IMR-90 (cell line): ENCODE measurements at regions not wholly inside any gene's neighbourhood (a gene's known extent, or its start where the extent isn't known, plus 50 kb on each side); places are given as distances from the start of the nearest gene placed in this dataset.

ENCODE experiments used
- ATAC-seq: fragments of 200-7000 bp; cut with Tn5 transposase; 2 replicates; pipeline ENCODE4 v1.9.1; 2020; ENCODE audit warnings: low read depth, mild to moderate bottlenecking, moderate library complexity
- BruUV-seq: library from RNA; stranded (reverse); fragments of 400-500 nt; replicated peaks from 2 replicates; lab custom pipeline; 2021; lab: Mats Ljungman, UMichigan
- CTCF ChIA-PET: fragments of 300-600 bp; formaldehyde crosslinking; extraction: SDS; loops from one replicate; lab custom pipeline; 2021; ENCODE audit warnings: antibody characterized with exemption; lab: Yijun Ruan, JAX
- POLR2A ChIA-PET: fragments of 300-600 bp; sonication (Branson Sonifier 250); formaldehyde crosslinking; loops from one replicate; lab custom pipeline; 2022; ENCODE audit warnings: antibody characterized with exemption; ENCODE audit not compliant: unreplicated experiment; lab: Charles Lee
- DNase-seq: peaks from one replicate; pipeline ENCODE4 v3.0.0; 2013
- H2AFZ ChIP-seq: replicated peaks from 2 replicates; pipeline ENCODE3; 2013; ENCODE audit warnings: low read length, mild to moderate bottlenecking; ENCODE audit not compliant: poor library complexity
- H2AK5ac ChIP-seq: 2 replicates; pipeline ENCODE4 v1.6.1; 2013; ENCODE audit warnings: low read depth, low read length, inconsistent platforms
- H2AK9ac ChIP-seq: replicated peaks from 2 replicates; pipeline ENCODE3; 2013; ENCODE audit warnings: mild to moderate bottlenecking, low read depth, low read length, moderate library complexity; ENCODE audit not compliant: poor library complexity
- H2BK120ac ChIP-seq: 2 replicates; pipeline ENCODE4 v1.6.1; 2013; ENCODE audit warnings: low read depth, low read length, inconsistent platforms
- H2BK15ac ChIP-seq: 3 replicates; pipeline ENCODE4 v1.6.1; 2013; ENCODE audit warnings: low read depth, low read length, inconsistent platforms
- H2BK20ac ChIP-seq: 2 replicates; pipeline ENCODE4 v1.6.1; 2013; ENCODE audit warnings: low read depth, mild to moderate bottlenecking, inconsistent platforms, low read length, moderate library complexity
- H2BK5ac ChIP-seq: 2 replicates; pipeline ENCODE4 v1.6.1; 2013; ENCODE audit warnings: mild to moderate bottlenecking, low read depth, low read length, inconsistent platforms; ENCODE audit not compliant: poor library complexity, severe bottlenecking
- H3K14ac ChIP-seq: replicated peaks from 2 replicates; pipeline ENCODE4 v1.6.1; 2013; ENCODE audit warnings: low read depth, low read length, inconsistent platforms
- H3K18ac ChIP-seq: 2 replicates; pipeline ENCODE4 v1.6.1; 2013; ENCODE audit warnings: low read depth, low read length, control low read depth
- H3K23ac ChIP-seq: 2 replicates; pipeline ENCODE4 v1.6.1; 2013; ENCODE audit warnings: low read depth, low read length, inconsistent platforms
- H3K27ac ChIP-seq: 2 replicates; pipeline ENCODE4 v1.5.1; 2013; ENCODE audit warnings: mild to moderate bottlenecking, control low read depth, low read length; ENCODE audit not compliant: insufficient read depth
- H3K27me3 ChIP-seq: 2 replicates; pipeline ENCODE4 v1.6.1; 2013; ENCODE audit warnings: low read length; ENCODE audit not compliant: control insufficient read depth, insufficient read depth
- H3K36me3 ChIP-seq: 2 replicates; pipeline ENCODE4 v1.6.1; 2013; ENCODE audit warnings: low read length, mixed read lengths; ENCODE audit not compliant: control insufficient read depth, insufficient read depth
- H3K4ac ChIP-seq: 2 replicates; pipeline ENCODE4 v1.6.1; 2013; ENCODE audit warnings: low read depth, low read length, inconsistent platforms
- H3K4me1 ChIP-seq: 2 replicates; pipeline ENCODE4 v1.6.1; 2013; ENCODE audit warnings: low read length, mixed read lengths; ENCODE audit not compliant: control insufficient read depth, insufficient read depth
- H3K4me2 ChIP-seq: 2 replicates; pipeline ENCODE4 v1.6.1; 2013; ENCODE audit warnings: low read depth, mild to moderate bottlenecking, control low read depth, low read length, moderate library complexity
- H3K4me3 ChIP-seq: 2 replicates; pipeline ENCODE4 v1.5.1; 2013; ENCODE audit warnings: low read depth, mild to moderate bottlenecking, control low read depth, low read length, moderate library complexity; ENCODE audit not compliant: insufficient read depth
- H3K56ac ChIP-seq: 2 replicates; pipeline ENCODE4 v1.6.1; 2013; ENCODE audit warnings: low read length, inconsistent platforms; ENCODE audit not compliant: insufficient read depth; ENCODE audit errors: extremely low read depth
- H3K79me1 ChIP-seq, 2 experiments: 2 replicates each; pipeline ENCODE4 v1.6.1; 2013; ENCODE audit warnings: low read length in 2 of 2, inconsistent platforms in 1 of 2, low read depth in 1 of 2
- H3K9ac ChIP-seq: 2 replicates; pipeline ENCODE4 v1.6.1; 2013; ENCODE audit warnings: low read depth, low read length, control low read depth
- H3K9me1 ChIP-seq: 2 replicates; pipeline ENCODE4 v1.6.1; 2013; ENCODE audit warnings: low read length, inconsistent platforms; ENCODE audit not compliant: insufficient read depth
- H3K9me3 ChIP-seq: 2 replicates; pipeline ENCODE4 v1.6.1; 2013; ENCODE audit warnings: low read length; ENCODE audit not compliant: control insufficient read depth, insufficient read depth
- H4K20me1 ChIP-seq: 2 replicates; pipeline ENCODE4 v1.6.1; 2013; ENCODE audit warnings: low read length, inconsistent platforms; ENCODE audit not compliant: insufficient read depth
- H4K5ac ChIP-seq: 2 replicates; pipeline ENCODE4 v1.6.1; 2013; ENCODE audit warnings: mild to moderate bottlenecking, low read depth, low read length, control low read depth
- H4K8ac ChIP-seq, 2 experiments: 2 replicates each; pipeline ENCODE4 v1.6.1; 2013; ENCODE audit warnings: low read depth in 2 of 2, low read length in 2 of 2, control low read depth in 1 of 2, inconsistent platforms in 1 of 2
- H4K91ac ChIP-seq: 2 replicates; pipeline ENCODE4 v1.6.1; 2013; ENCODE audit warnings: low read depth, low read length, inconsistent platforms; ENCODE audit not compliant: insufficient read depth
- BHLHE40 ChIP-seq: fragments of 150-350 bp; IDR thresholded peaks from 2 replicates; pipeline ENCODE4 v1.6.1; 2016; ENCODE audit warnings: mild to moderate bottlenecking, low read depth, low read length
- CEBPB ChIP-seq: IDR thresholded peaks from 2 replicates; pipeline ENCODE4 v1.6.1; 2012; ENCODE audit warnings: low read depth, low read length, improper control_type of control experiment
- MAZ ChIP-seq: IDR thresholded peaks from 2 replicates; pipeline ENCODE4 v1.6.1; 2012; ENCODE audit warnings: low read depth, mild to moderate bottlenecking, low read length, improper control_type of control experiment, moderate library complexity, borderline replicate concordance
- RFX5 ChIP-seq: IDR thresholded peaks from 2 replicates; pipeline ENCODE4 v1.8.0; 2012; ENCODE audit warnings: low read depth, mild to moderate bottlenecking, low read length, moderate library complexity
- WGBS, 2 experiments: methylation state at CpG; one replicate each; pipeline versions ENCODE4 v1.1.5 to v1.1.7; 2013; ENCODE audit warnings: missing lambda C conversion rate in 2 of 2; ENCODE audit not compliant: insufficient read length in 1 of 2; ENCODE audit errors: extremely low coverage in 2 of 2; 5-methylcytosine and 5-hydroxymethylcytosine counted together
- dilution Hi-C: fragments of 300-500 bp; cut with HindIII; formaldehyde crosslinking; loops from one replicate; pipeline ENCODE4 v1.14.3; 2018; ENCODE audit warnings: low sequenced_read_pairs; ENCODE audit not compliant: unreplicated experiment
- in situ Hi-C: fragments of 300-500 bp; cut with MboI; formaldehyde crosslinking; loops from 3 replicates; pipeline ENCODE4 v1.14.3; 2019; ENCODE audit warnings: low sequenced_read_pairs, inconsistent platforms, mixed read lengths
- intact Hi-C: fragments of 100-400 bp; cut with micrococcal nuclease; formaldehyde crosslinking; loops from 2 replicates; pipeline ENCODE4 v1.10.0; 2022
- TF ChIP-seq, protein P1 (sequence below): conservative IDR thresholded peaks from 2 replicates; pipeline ENCODE4 v1.5.1; 2012; ENCODE audit warnings: mild to moderate bottlenecking, low read depth, low read length, improper control_type of control experiment

DNA sequence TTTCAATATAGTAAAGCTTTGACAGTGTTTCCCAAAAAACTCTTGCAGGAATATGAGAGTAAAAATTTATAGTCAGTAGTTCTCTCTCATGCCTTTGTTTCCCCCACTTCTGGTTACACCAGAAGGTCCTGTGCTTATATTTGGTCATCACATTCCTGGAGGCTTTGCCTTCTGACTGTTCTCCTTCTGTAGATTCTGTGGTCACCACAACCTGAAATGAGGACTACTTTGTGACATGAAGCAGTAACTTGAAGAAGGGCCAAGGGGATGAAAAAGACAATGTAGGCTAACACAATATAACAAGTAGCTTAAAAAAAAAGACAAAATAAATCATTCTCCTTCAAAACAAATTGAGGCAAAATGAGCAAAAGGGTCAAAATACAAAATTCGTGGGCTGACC lies 366.2 kb upstream of the NR3C2 start:
- Histone ChIP-seq H2BK20ac (no peak overlapping the region), H4K5ac (no peak overlapping the region), H2BK5ac (no peak overlapping the region), H3K9me1 (no peaks in the 10 kb centered on the region), H4K20me1 (no peaks in the 10 kb centered on the region), H3K56ac (no peak overlapping the region), H4K91ac (no peak overlapping the region), H2AFZ (no peak overlapping the region), H2BK120ac (no peak overlapping the region), H3K4ac (no peak overlapping the region), H2AK9ac (no peak overlapping the region), H2AK5ac (no peak overlapping the region), H3K27me3 (no peaks in the 10 kb centered on the region), H3K79me1 (no peaks in the 10 kb centered on the region), H2BK15ac (no peak overlapping the region), H3K27ac (no peak overlapping the region), H3K9me3 (peaks cover 3% of the 10 kb centered on the region; the same call in 1 of the 2 replicates), H3K9ac (no peak overlapping the region), H4K8ac (no peak overlapping the region), H3K4me2 (no peak overlapping the region), H3K4me1 (no peaks in the 10 kb centered on the region), H3K18ac (no peak overlapping the region), H3K36me3 (no peaks in the 10 kb centered on the region), H3K23ac (no peak overlapping the region), H3K4me3 (no peak overlapping the region), H3K14ac (no peak overlapping the region)
- BruUV-seq, result no TSS peak
- ATAC-seq (no peak), DNase-seq (peak; percentile 28)
- WGBS, 2 experiments, result no CpG with 5 or more reads among the region's 1 CpG
- intact Hi-C loops (no loop called here), dilution Hi-C loops (no loop called here), in situ Hi-C loops (no loop called here)
- CTCF ChIA-PET, result interaction anchor here (0.9 kb wide), 1 partner anchor 10 kb away, joined by 4 read pairs; no protein-coding TSS in a partner anchor
- POLR2A ChIA-PET, result no interaction called here
- TF ChIP-seq RFX5 (no peak), BHLHE40 (no peak), MAZ (no peak), CEBPB (no peak)
- TF ChIP-seq, protein P1, sequence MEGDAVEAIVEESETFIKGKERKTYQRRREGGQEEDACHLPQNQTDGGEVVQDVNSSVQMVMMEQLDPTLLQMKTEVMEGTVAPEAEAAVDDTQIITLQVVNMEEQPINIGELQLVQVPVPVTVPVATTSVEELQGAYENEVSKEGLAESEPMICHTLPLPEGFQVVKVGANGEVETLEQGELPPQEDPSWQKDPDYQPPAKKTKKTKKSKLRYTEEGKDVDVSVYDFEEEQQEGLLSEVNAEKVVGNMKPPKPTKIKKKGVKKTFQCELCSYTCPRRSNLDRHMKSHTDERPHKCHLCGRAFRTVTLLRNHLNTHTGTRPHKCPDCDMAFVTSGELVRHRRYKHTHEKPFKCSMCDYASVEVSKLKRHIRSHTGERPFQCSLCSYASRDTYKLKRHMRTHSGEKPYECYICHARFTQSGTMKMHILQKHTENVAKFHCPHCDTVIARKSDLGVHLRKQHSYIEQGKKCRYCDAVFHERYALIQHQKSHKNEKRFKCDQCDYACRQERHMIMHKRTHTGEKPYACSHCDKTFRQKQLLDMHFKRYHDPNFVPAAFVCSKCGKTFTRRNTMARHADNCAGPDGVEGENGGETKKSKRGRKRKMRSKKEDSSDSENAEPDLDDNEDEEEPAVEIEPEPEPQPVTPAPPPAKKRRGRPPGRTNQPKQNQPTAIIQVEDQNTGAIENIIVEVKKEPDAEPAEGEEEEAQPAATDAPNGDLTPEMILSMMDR, result no peak
